ENCODE measurements at regions not wholly inside any gene's neighbourhood (a gene's known extent, or its start where the extent isn't known, plus 50 kb on each side); places are given as distances from the start of the nearest gene placed in this dataset.

GRCh38 chr11:45024846-45025588, 74.3 kb upstream of the TP53I11 start:
- TF ChIP-seq ZBTB40 (IDR thresholded peaks at IDR 0.05) (no peak), ZBTB40 (CRISPR knock-in tag; IDR thresholded peaks at IDR 0.05) (no peak), UBTF (CRISPR knock-in tag; IDR thresholded peaks at IDR 0.05) (no peak), NFYB (CRISPR knock-in tag; IDR thresholded peaks at IDR 0.05) (no peak), POLR2AphosphoS5 (IDR thresholded peaks at IDR 0.05; ENCODE audit: low read depth, low read length) (no peak), TEF (CRISPR knock-in tag; IDR thresholded peaks at IDR 0.05) (no peak)
